ENCODE measurements at regions not wholly inside any gene's neighbourhood (a gene's known extent, or its start where the extent isn't known, plus 50 kb on each side); places are given as distances from the start of the nearest gene placed in this dataset.

- no peaks in the 10 kb centered on the region for H3K36me3 ChIP-seq (ENCODE audit: insufficient read depth, low read length)
- no peaks in the 10 kb centered on the region for H3K27me3 ChIP-seq (ENCODE audit: insufficient read depth, low read length)
- WGBS: 92% methylated on average over 3 of the region's 3 CpGs
- no peak overlapping the region for H3K27ac ChIP-seq (ENCODE audit: low read depth, low read length)
- H3K4me3 ChIP-seq (ENCODE audit: low read length): no peak overlapping the region
- H3K9me3 ChIP-seq (ENCODE audit: insufficient read depth, low read depth, low read length): no peaks in the 10 kb centered on the region
- H3K9ac ChIP-seq (ENCODE audit: low read depth, low read length): no peak overlapping the region
- peaks cover 7% of the 10 kb centered on the region; the same call in 1 of the 2 replicates for H3K4me1 ChIP-seq (ENCODE audit: insufficient read depth, low read length)
Observed at GRCh38 chr1:172824209-172824608, 165.3 kb downstream of the FASLG start.

- H3K36me3 ChIP-seq (ENCODE audit: insufficient read depth, low read length): no peaks in the 10 kb centered on the region
- H3K27me3 ChIP-seq (ENCODE audit: insufficient read depth, low read length): no peaks in the 10 kb centered on the region
- no peak overlapping the region for H3K27ac ChIP-seq (ENCODE audit: low read depth, low read length)
- no peaks in the 10 kb centered on the region for H3K9me3 ChIP-seq (ENCODE audit: insufficient read depth, low read depth, low read length)
- H3K4me3 ChIP-seq (ENCODE audit: low read length): no peak overlapping the region
- H3K4me1 ChIP-seq (ENCODE audit: insufficient read depth, low read length): peaks cover 7% of the 10 kb centered on the region; the same call in 1 of the 2 replicates
- no peak overlapping the region for H3K9ac ChIP-seq (ENCODE audit: low read depth, low read length)
- WGBS: 44% methylated on average over 9 of the region's 10 CpGs
Observed at GRCh38 chr1:172826096-172826741, 167.3 kb downstream of the FASLG start.

GRCh38 chr1:172827301-172827700 lies 168.4 kb downstream of the FASLG start:
- 100% methylated on average over 1 of the region's 1 CpG for WGBS
- Histone ChIP-seq H3K9ac (ENCODE audit: low read depth, low read length) (no peak overlapping the region), H3K27me3 (ENCODE audit: insufficient read depth, low read length) (no peaks in the 10 kb centered on the region), H3K36me3 (ENCODE audit: insufficient read depth, low read length) (no peaks in the 10 kb centered on the region), H3K4me1 (ENCODE audit: insufficient read depth, low read length) (peaks cover 7% of the 10 kb centered on the region; the same call in 1 of the 2 replicates), H3K4me3 (ENCODE audit: low read length) (no peak overlapping the region), H3K27ac (ENCODE audit: low read depth, low read length) (no peak overlapping the region), H3K9me3 (ENCODE audit: insufficient read depth, low read depth, low read length) (no peaks in the 10 kb centered on the region)

- peaks cover 7% of the 10 kb centered on the region; the same call in 1 of the 2 replicates for H3K4me1 ChIP-seq (ENCODE audit: insufficient read depth, low read length)
- WGBS: 97% methylated on average over 2 of the region's 2 CpGs
- no peak overlapping the region for H3K9ac ChIP-seq (ENCODE audit: low read depth, low read length)
- H3K4me3 ChIP-seq (ENCODE audit: low read length): no peak overlapping the region
- H3K27ac ChIP-seq (ENCODE audit: low read depth, low read length): no peak overlapping the region
- no peaks in the 10 kb centered on the region for H3K27me3 ChIP-seq (ENCODE audit: insufficient read depth, low read length)
- no peaks in the 10 kb centered on the region for H3K36me3 ChIP-seq (ENCODE audit: insufficient read depth, low read length)
- H3K9me3 ChIP-seq (ENCODE audit: insufficient read depth, low read depth, low read length): no peaks in the 10 kb centered on the region
Observed at GRCh38 chr1:172827841-172828240, 168.9 kb downstream of the FASLG start.

- Histone ChIP-seq H3K27me3 (ENCODE audit: insufficient read depth, low read length) (no peaks in the 10 kb centered on the region), H3K36me3 (ENCODE audit: insufficient read depth, low read length) (no peaks in the 10 kb centered on the region), H3K9ac (ENCODE audit: low read depth, low read length) (no peak overlapping the region), H3K27ac (ENCODE audit: low read depth, low read length) (no peak overlapping the region), H3K9me3 (ENCODE audit: insufficient read depth, low read depth, low read length) (no peaks in the 10 kb centered on the region), H3K4me1 (ENCODE audit: insufficient read depth, low read length) (no peaks in the 10 kb centered on the region), H3K4me3 (ENCODE audit: low read length) (no peak overlapping the region)
- WGBS: 100% methylated on average over 1 of the region's 1 CpG
Observed at GRCh38 chr1:172832006-172832725, 173.3 kb downstream of the FASLG start.

GRCh38 chr1:172833954-172834353 lies 175.1 kb downstream of the FASLG start:
- H3K4me3 ChIP-seq (ENCODE audit: low read length): no peak overlapping the region
- no peaks in the 10 kb centered on the region for H3K36me3 ChIP-seq (ENCODE audit: insufficient read depth, low read length)
- H3K4me1 ChIP-seq (ENCODE audit: insufficient read depth, low read length): no peaks in the 10 kb centered on the region
- H3K9ac ChIP-seq (ENCODE audit: low read depth, low read length): no peak overlapping the region
- H3K27me3 ChIP-seq (ENCODE audit: insufficient read depth, low read length): no peaks in the 10 kb centered on the region
- 94% methylated on average over 2 of the region's 2 CpGs for WGBS
- no peaks in the 10 kb centered on the region for H3K9me3 ChIP-seq (ENCODE audit: insufficient read depth, low read depth, low read length)
- H3K27ac ChIP-seq (ENCODE audit: low read depth, low read length): no peak overlapping the region

- H3K27ac ChIP-seq (ENCODE audit: low read depth, low read length): no peak overlapping the region
- H3K9ac ChIP-seq (ENCODE audit: low read depth, low read length): no peak overlapping the region
- H3K9me3 ChIP-seq (ENCODE audit: insufficient read depth, low read depth, low read length): no peaks in the 10 kb centered on the region
- H3K4me1 ChIP-seq (ENCODE audit: insufficient read depth, low read length): no peaks in the 10 kb centered on the region
- no peak overlapping the region for H3K4me3 ChIP-seq (ENCODE audit: low read length)
- no peaks in the 10 kb centered on the region for H3K36me3 ChIP-seq (ENCODE audit: insufficient read depth, low read length)
- 83% methylated on average over 5 of the region's 5 CpGs for WGBS
- no peaks in the 10 kb centered on the region for H3K27me3 ChIP-seq (ENCODE audit: insufficient read depth, low read length)
Observed at GRCh38 chr1:172834609-172835008, 175.7 kb downstream of the FASLG start.

GRCh38 chr1:172835834-172836233 lies 176.9 kb downstream of the FASLG start:
- Histone ChIP-seq H3K36me3 (ENCODE audit: insufficient read depth, low read length) (no peaks in the 10 kb centered on the region), H3K9ac (ENCODE audit: low read depth, low read length) (no peak overlapping the region), H3K4me1 (ENCODE audit: insufficient read depth, low read length) (no peaks in the 10 kb centered on the region), H3K9me3 (ENCODE audit: insufficient read depth, low read depth, low read length) (no peaks in the 10 kb centered on the region), H3K27me3 (ENCODE audit: insufficient read depth, low read length) (no peaks in the 10 kb centered on the region), H3K4me3 (ENCODE audit: low read length) (no peak overlapping the region), H3K27ac (ENCODE audit: low read depth, low read length) (no peak overlapping the region)
- WGBS: 90% methylated on average over 2 of the region's 2 CpGs

GRCh38 chr1:172837816-172838679 lies 179.1 kb downstream of the FASLG start:
- Histone ChIP-seq H3K36me3 (ENCODE audit: insufficient read depth, low read length) (no peaks in the 10 kb centered on the region), H3K9me3 (ENCODE audit: insufficient read depth, low read depth, low read length) (no peaks in the 10 kb centered on the region), H3K27ac (ENCODE audit: low read depth, low read length) (no peak overlapping the region), H3K4me1 (ENCODE audit: insufficient read depth, low read length) (0 out of 2 replicates have a peak, but pooled peaks cover 2% of the 10 kb centered on the region), H3K9ac (ENCODE audit: low read depth, low read length) (no peak overlapping the region), H3K4me3 (ENCODE audit: low read length) (no peak overlapping the region), H3K27me3 (ENCODE audit: insufficient read depth, low read length) (no peaks in the 10 kb centered on the region)
- WGBS: 96% methylated on average over 5 of the region's 6 CpGs

GRCh38 chr1:172838680-172839313 lies 179.9 kb downstream of the FASLG start:
- Histone ChIP-seq H3K9me3 (ENCODE audit: insufficient read depth, low read depth, low read length) (no peaks in the 10 kb centered on the region), H3K4me3 (ENCODE audit: low read length) (no peak overlapping the region), H3K27me3 (ENCODE audit: insufficient read depth, low read length) (no peaks in the 10 kb centered on the region), H3K9ac (ENCODE audit: low read depth, low read length) (no peak overlapping the region), H3K4me1 (ENCODE audit: insufficient read depth, low read length) (peaks cover 8% of the 10 kb centered on the region; the same call in 1 of the 2 replicates), H3K36me3 (ENCODE audit: insufficient read depth, low read length) (no peaks in the 10 kb centered on the region), H3K27ac (ENCODE audit: low read depth, low read length) (no peak overlapping the region)
- WGBS: 100% methylated on average over 4 of the region's 4 CpGs
